Naive thymus-derived CD4-positive, alpha-beta T cell (primary cell): ENCODE measurements at regions not wholly inside any gene's neighbourhood (a gene's known extent, or its start where the extent isn't known, plus 50 kb on each side); places are given as distances from the start of the nearest gene placed in this dataset.

Experiments
- ATAC-seq: fragments of 150-1000 bp; cut with Tn5 transposase; 2 replicates; pipeline ENCODE4 v1.10.0; 2021; ENCODE audit warnings: mild to moderate bottlenecking, moderate library complexity
- CTCF ChIA-PET: fragments of 350-600 bp; sonication (Branson Sonifier 250); formaldehyde crosslinking; loops from one replicate; lab custom pipeline; 2021; ENCODE audit warnings: antibody characterized with exemption; lab: Charles Lee
- POLR2A ChIA-PET: fragments of 350-600 bp; sonication (Branson Sonifier 250); formaldehyde crosslinking; loops from one replicate; lab custom pipeline; 2021; ENCODE audit warnings: antibody characterized with exemption, inconsistent platforms; lab: Charles Lee
- DNase-seq, 9 donors: peaks; one replicate each; pipeline versions ENCODE4 v3.0.0 to v3.0.0-alpha.2; 2020 to 2022; ENCODE audit warnings: mixed read lengths in 1 of 9
- H3K27ac ChIP-seq: one replicate; pipeline ENCODE4 v1.7.0; 2013; ENCODE audit warnings: mild to moderate bottlenecking, low read depth, low read length, moderate library complexity
- H3K27me3 ChIP-seq, 2 donors: one replicate each; pipeline ENCODE4 v1.7.0; 2013; ENCODE audit warnings: low read length in 2 of 2, mild to moderate bottlenecking in 2 of 2, moderate library complexity in 2 of 2; ENCODE audit not compliant: control insufficient read depth in 2 of 2, insufficient read depth in 2 of 2
- H3K36me3 ChIP-seq, 3 experiments: 1 replicate in 2 of 3; 2 replicates in 1 of 3; pipeline ENCODE4 v1.7.0; 2013; ENCODE audit warnings: low read length in 3 of 3, mild to moderate bottlenecking in 3 of 3, moderate library complexity in 1 of 3; ENCODE audit not compliant: insufficient read depth in 3 of 3, control insufficient read depth in 2 of 3
- H3K4me1 ChIP-seq, 2 donors: one replicate each; pipeline ENCODE4 v1.7.0; 2013; ENCODE audit warnings: low read length in 2 of 2, mild to moderate bottlenecking in 2 of 2, moderate library complexity in 1 of 2; ENCODE audit not compliant: control insufficient read depth in 2 of 2, insufficient read depth in 2 of 2
- H3K4me3 ChIP-seq: 2 replicates; pipeline ENCODE4 v1.7.0; 2013; ENCODE audit warnings: mild to moderate bottlenecking, low read length
- H3K9me3 ChIP-seq, 3 experiments: 1 replicate in 2 of 3; 2 replicates in 1 of 3; pipeline ENCODE4 v1.7.0; 2013; ENCODE audit warnings: low read length in 3 of 3; ENCODE audit not compliant: control insufficient read depth in 2 of 3
- H3K27ac Mint-ChIP-seq, 9 donors: one replicate each; pipeline ENCODE4 v1.8.0; 2020 to 2022; ENCODE audit warnings: mixed read lengths in 9 of 9, mild to moderate bottlenecking in 8 of 9, moderate library complexity in 5 of 9, inconsistent platforms in 2 of 9
- H3K27me3 Mint-ChIP-seq, 5 donors: one replicate each; pipeline ENCODE4 v1.8.0; 2021 to 2022; ENCODE audit warnings: mixed read lengths in 5 of 5, mild to moderate bottlenecking in 1 of 5
- H3K36me3 Mint-ChIP-seq, 5 donors: one replicate each; pipeline ENCODE4 v1.8.0; 2020 to 2022; ENCODE audit warnings: mixed read lengths in 5 of 5, mild to moderate bottlenecking in 3 of 5, inconsistent platforms in 1 of 5
- H3K4me1 Mint-ChIP-seq, 7 donors: one replicate each; pipeline ENCODE4 v1.8.0; 2020 to 2022; ENCODE audit warnings: mixed read lengths in 7 of 7, mild to moderate bottlenecking in 3 of 7, inconsistent platforms in 1 of 7
- H3K4me3 Mint-ChIP-seq, 10 donors: one replicate each; pipeline ENCODE4 v1.8.0; 2020 to 2022; ENCODE audit warnings: mild to moderate bottlenecking in 10 of 10, mixed read lengths in 10 of 10, moderate library complexity in 6 of 10, inconsistent platforms in 2 of 10
- H3K9me3 Mint-ChIP-seq, 11 donors: one replicate each; pipeline ENCODE4 v1.8.0; 2020 to 2022; ENCODE audit warnings: mixed read lengths in 11 of 11, mild to moderate bottlenecking in 4 of 11, inconsistent platforms in 1 of 11, moderate library complexity in 1 of 11
- intact Hi-C, 2 donors: fragments of 100-400 bp; cut with micrococcal nuclease; formaldehyde crosslinking; loops; one replicate each; pipeline ENCODE4 v1.15.1; 2023

- CTCF ChIA-PET = interaction anchor here (0.5 kb wide), 1 partner anchor 74 kb away, joined by 3 read pairs; no protein-coding TSS in a partner anchor
- ATAC-seq = no peak
- H3K27ac Mint-ChIP-seq = no peak overlapping the region
- H3K27me3 Mint-ChIP-seq = no peaks in the 10 kb centered on the region
- DNase-seq = no peak
- peaks cover 0 to 14% (median 11%) of the 10 kb centered on the region in 7 donors for H3K4me1 Mint-ChIP-seq
- no peak overlapping the region for H3K4me3 Mint-ChIP-seq
- no peaks in the 10 kb centered on the region for H3K9me3 ChIP-seq
- H3K27ac ChIP-seq = no peak overlapping the region
- no peaks in the 10 kb centered on the region for H3K36me3 ChIP-seq
- POLR2A ChIA-PET = no interaction called here
- peaks cover 0 to 5% (median 0%) of the 10 kb centered on the region in 5 donors for H3K36me3 Mint-ChIP-seq
- H3K27me3 ChIP-seq = no peaks in the 10 kb centered on the region
- peaks cover 0 to 2% (median 0%) of the 10 kb centered on the region in 11 donors for H3K9me3 Mint-ChIP-seq
- H3K4me1 ChIP-seq = no peaks in the 10 kb centered on the region
- intact Hi-C loops = no loop called here
- no peak overlapping the region for H3K4me3 ChIP-seq
Measured at GRCh38 chr2:7707723-7708122, 790.5 kb downstream of the RNF144A start.

- ChIA-PET CTCF (interaction anchor here (0.7 kb wide), 1 partner anchor 288 kb away, joined by 3 read pairs; no protein-coding TSS in a partner anchor), POLR2A (interaction anchor here (0.6 to 1.1 kb wide), 2 partner anchors 17 to 77 kb away, joined by 3 read pairs; no protein-coding TSS in a partner anchor)
- Histone ChIP-seq H3K4me1 (no peaks in the 10 kb centered on the region), H3K27ac (no peak overlapping the region), H3K36me3 (no peaks in the 10 kb centered on the region), H3K4me3 (no peak overlapping the region), H3K9me3 (no peaks in the 10 kb centered on the region), H3K27me3 (no peaks in the 10 kb centered on the region)
- H3K4me3 Mint-ChIP-seq = no peak overlapping the region
- H3K36me3 Mint-ChIP-seq = peaks cover 0 to 9% (median 0%) of the 10 kb centered on the region in 5 donors
- intact Hi-C loops = no loop called here
- H3K9me3 Mint-ChIP-seq = peaks cover 0 to 11% (median 0%) of the 10 kb centered on the region in 11 donors
- H3K4me1 Mint-ChIP-seq = peaks cover 0 to 2% (median 0%) of the 10 kb centered on the region in 7 donors
- no peak for ATAC-seq
- DNase-seq = no peak
- H3K27me3 Mint-ChIP-seq = peaks cover 0 to 3% (median 0%) of the 10 kb centered on the region in 5 donors
- no peak overlapping the region for H3K27ac Mint-ChIP-seq
Measured at GRCh38 chr2:7709907-7710306, 792.7 kb downstream of the RNF144A start.

DNA sequence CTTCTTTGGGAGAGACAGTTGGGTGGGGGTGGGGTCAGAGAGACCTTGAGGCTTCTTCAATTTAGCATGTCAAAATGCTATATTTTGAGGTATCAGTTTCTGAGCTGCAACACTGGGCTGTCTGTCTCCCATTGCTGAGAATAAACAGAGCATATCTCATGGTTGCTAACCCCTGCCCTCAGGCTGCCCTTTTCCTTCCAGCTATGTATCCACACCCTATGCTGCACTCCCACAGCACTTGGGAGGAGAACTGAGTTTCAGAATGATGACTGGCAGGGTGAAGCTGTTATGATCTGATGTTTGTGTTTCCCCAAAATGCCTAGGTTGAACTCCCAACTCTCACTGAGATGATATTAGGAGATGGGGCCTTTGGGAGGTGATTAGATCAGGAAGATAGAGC is 794.0 kb downstream of the RNF144A start:
- Mint-ChIP-seq H3K27me3 (peaks cover 0 to 3% (median 0%) of the 10 kb centered on the region in 5 donors), H3K4me1 (peaks cover 0 to 2% (median 0%) of the 10 kb centered on the region in 7 donors), H3K9me3 (peaks cover 0 to 11% (median 0%) of the 10 kb centered on the region in 11 donors), H3K4me3 (no peak overlapping the region), H3K36me3 (peaks cover 0 to 9% (median 0%) of the 10 kb centered on the region in 5 donors), H3K27ac (no peak overlapping the region)
- intact Hi-C loops = no loop called here
- Histone ChIP-seq H3K4me3 (no peak overlapping the region), H3K4me1 (no peaks in the 10 kb centered on the region), H3K9me3 (no peaks in the 10 kb centered on the region), H3K27ac (no peak overlapping the region), H3K27me3 (no peaks in the 10 kb centered on the region), H3K36me3 (no peaks in the 10 kb centered on the region)
- ATAC-seq = no peak
- ChIA-PET CTCF (no interaction called here), POLR2A (no interaction called here)
- no peak for DNase-seq

- Histone ChIP-seq H3K4me3 (no peak overlapping the region), H3K27me3 (no peaks in the 10 kb centered on the region), H3K4me1 (peaks cover under 1 to 13% of the 10 kb centered on the region in 2 donors), H3K36me3 (no peaks in the 10 kb centered on the region), H3K9me3 (no peaks in the 10 kb centered on the region), H3K27ac (no peak overlapping the region)
- peaks cover 4 to 39% (median 12%) of the 10 kb centered on the region in 7 donors for H3K4me1 Mint-ChIP-seq
- peaks cover 0 to 14% (median 0%) of the 10 kb centered on the region in 5 donors for H3K36me3 Mint-ChIP-seq
- ATAC-seq (peak; percentile 45), DNase-seq (no peak)
- H3K27ac Mint-ChIP-seq = peak overlapping the region in 2 of 9 donors; percentile 22 to 38
- H3K27me3 Mint-ChIP-seq = no peaks in the 10 kb centered on the region
- ChIA-PET POLR2A (no interaction called here), CTCF (no interaction called here)
- H3K9me3 Mint-ChIP-seq = peaks cover 0 to 10% (median 0%) of the 10 kb centered on the region in 11 donors
- intact Hi-C loops = loop anchor here in 1 of 2 donors (10.0 kb wide), 2 partner anchors 585 to 615 kb away; no protein-coding TSS in a partner anchor
- no peak overlapping the region for H3K4me3 Mint-ChIP-seq
Measured at GRCh38 chr2:7719876-7720275, 802.7 kb downstream of the RNF144A start.

- ChIA-PET CTCF (interaction anchor here (0.7 kb wide), 1 partner anchor 28 kb away, joined by 4 read pairs; no protein-coding TSS in a partner anchor), POLR2A (no interaction called here)
- H3K4me1 Mint-ChIP-seq = peaks cover 16 to 51% (median 24%) of the 10 kb centered on the region in 7 donors
- Histone ChIP-seq H3K36me3 (no peaks in the 10 kb centered on the region), H3K4me1 (peaks cover 16 to 18% of the 10 kb centered on the region in 2 donors), H3K27me3 (no peaks in the 10 kb centered on the region), H3K9me3 (no peaks in the 10 kb centered on the region), H3K4me3 (no peak overlapping the region), H3K27ac (no peak overlapping the region)
- no peak for ATAC-seq
- no peaks in the 10 kb centered on the region for H3K27me3 Mint-ChIP-seq
- H3K9me3 Mint-ChIP-seq = peaks cover 0 to 10% (median 0%) of the 10 kb centered on the region in 11 donors
- peaks cover 0 to 16% (median 0%) of the 10 kb centered on the region in 5 donors for H3K36me3 Mint-ChIP-seq
- DNase-seq = no peak
- intact Hi-C loops = loop anchor here in 1 of 2 donors (10.0 kb wide), 2 partner anchors 583 to 613 kb away; no protein-coding TSS in a partner anchor
- no peak overlapping the region for H3K4me3 Mint-ChIP-seq
- no peak overlapping the region for H3K27ac Mint-ChIP-seq
Measured at GRCh38 chr2:7721413-7721995, 804.3 kb downstream of the RNF144A start.

- no peak overlapping the region for H3K4me3 ChIP-seq
- Mint-ChIP-seq H3K9me3 (peaks cover 0 to 10% (median 0%) of the 10 kb centered on the region in 11 donors), H3K4me1 (peaks cover 16 to 52% (median 31%) of the 10 kb centered on the region in 7 donors), H3K36me3 (peaks cover 0 to 22% (median 0%) of the 10 kb centered on the region in 5 donors), H3K4me3 (no peak overlapping the region), H3K27me3 (no peaks in the 10 kb centered on the region), H3K27ac (peak overlapping the region in 3 of 9 donors; percentile 14 to 52 (median 44))
- no peaks in the 10 kb centered on the region for H3K36me3 ChIP-seq
- H3K4me1 ChIP-seq = peaks cover 17 to 18% of the 10 kb centered on the region in 2 donors
- H3K27ac ChIP-seq = no peak overlapping the region
- ChIA-PET POLR2A (no interaction called here), CTCF (no interaction called here)
- no peak for ATAC-seq
- no peak for DNase-seq
- no peaks in the 10 kb centered on the region for H3K27me3 ChIP-seq
- H3K9me3 ChIP-seq = no peaks in the 10 kb centered on the region
- intact Hi-C loops = loop anchor here in 1 of 2 donors (10.0 kb wide), 2 partner anchors 582 to 612 kb away; no protein-coding TSS in a partner anchor
Measured at GRCh38 chr2:7722212-7722910, 805.1 kb downstream of the RNF144A start.
